COLO668 (cell line): ENCODE measurements at regions not wholly inside any gene's neighbourhood (a gene's known extent, or its start where the extent isn't known, plus 50 kb on each side); places are given as distances from the start of the nearest gene placed in this dataset.
"Not testable (repeated sequence)": the region's sequence is repeated elsewhere in the genome, so short reads cannot be mapped to it uniquely, and the experiment has no call there.

Source experiments
- DNase-seq: peaks from one replicate; lab custom pipeline; 2025; ENCODE audit not compliant: unreplicated experiment; lab: John Stamatoyannopoulos, UW

- DNase-seq, result no peak
Observed at GRCh38 chr2:125584732-125585131, 1071.2 kb upstream of the GYPC start.

DNA sequence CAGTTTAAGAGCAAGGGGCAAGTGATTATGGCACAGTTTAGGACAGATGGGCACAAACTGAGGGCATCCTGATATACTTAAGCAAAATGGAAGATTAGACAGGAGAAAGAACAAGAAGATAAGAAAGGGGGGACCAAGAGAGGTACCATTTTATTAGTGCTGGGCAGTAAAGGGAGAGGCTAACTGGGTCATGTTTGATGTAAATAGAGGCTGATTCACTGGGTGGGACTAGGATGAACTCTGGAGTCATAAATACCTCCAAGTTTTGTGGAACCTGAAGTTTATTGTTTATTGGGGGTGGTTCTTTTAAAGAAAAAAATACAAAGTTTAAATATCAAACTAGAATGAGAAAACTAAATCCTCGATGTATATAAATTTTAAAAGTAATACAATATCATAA is 1067.2 kb upstream of the GYPC start:
- no peak for DNase-seq

GRCh38 chr2:125591954-125592353 is 1064.0 kb upstream of the GYPC start:
- DNase-seq, result no peak

DNA sequence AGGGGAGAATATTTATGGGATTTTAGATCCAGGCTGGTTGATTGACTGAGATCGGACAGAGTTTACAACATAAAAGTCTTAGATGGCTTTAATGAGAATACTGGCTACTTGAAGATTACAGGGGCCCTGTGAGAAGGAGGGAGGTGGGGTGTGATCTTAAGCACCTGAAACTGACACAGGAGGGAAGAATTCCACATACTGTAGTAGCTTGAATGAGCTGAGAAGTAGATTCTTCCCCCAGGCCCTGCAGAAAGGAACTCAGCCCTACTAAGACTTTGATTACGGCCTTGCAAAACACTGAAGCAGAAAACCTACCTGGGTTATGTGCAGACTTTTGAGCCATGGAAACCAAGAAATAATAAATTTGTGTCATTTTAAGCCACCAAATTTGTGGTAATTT is 1062.9 kb upstream of the GYPC start:
- DNase-seq, result no peak

DNA sequence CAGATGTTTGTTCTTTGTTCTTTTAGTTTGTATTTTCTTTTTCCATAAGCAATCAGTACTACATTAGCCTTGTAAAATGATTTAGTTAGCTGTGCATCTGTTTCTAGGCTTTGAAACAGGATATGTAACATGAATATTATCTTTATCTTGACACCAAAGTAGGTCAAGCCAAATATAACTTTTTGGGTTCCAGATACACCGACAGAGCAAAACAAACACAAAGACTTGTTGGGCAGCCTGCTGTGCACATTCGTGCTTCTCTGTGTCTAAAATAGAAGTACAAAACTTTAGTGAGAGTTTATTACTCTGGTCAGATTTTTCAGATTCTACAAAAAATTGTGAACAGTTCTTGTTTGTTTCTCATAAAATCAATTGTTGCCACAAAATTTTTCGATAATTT is 1059.3 kb upstream of the GYPC start:
- no peak for DNase-seq

GRCh38 chr2:125615438-125615837 is 1040.5 kb upstream of the GYPC start:
- no peak for DNase-seq

DNA sequence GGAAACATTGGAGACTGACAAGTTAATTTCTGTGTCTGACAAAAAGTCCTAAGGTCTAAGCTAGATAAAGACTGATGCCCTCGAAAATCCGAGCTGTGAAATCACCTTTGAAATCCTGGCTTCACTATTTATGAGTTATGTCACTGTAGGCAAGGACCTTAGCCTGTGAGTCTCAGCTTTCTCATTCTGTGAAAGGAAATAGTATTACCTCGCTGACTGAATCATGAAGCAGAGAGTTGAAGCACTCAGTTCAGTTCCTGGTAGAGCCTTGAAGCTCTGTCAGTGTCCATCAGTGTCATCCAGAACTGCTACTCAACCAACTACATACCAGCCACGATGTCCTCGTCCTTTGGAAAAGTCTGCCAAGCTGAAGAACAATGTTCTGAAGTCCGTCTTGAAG is 1025.6 kb upstream of the GYPC start:
- no peak for DNase-seq

DNA sequence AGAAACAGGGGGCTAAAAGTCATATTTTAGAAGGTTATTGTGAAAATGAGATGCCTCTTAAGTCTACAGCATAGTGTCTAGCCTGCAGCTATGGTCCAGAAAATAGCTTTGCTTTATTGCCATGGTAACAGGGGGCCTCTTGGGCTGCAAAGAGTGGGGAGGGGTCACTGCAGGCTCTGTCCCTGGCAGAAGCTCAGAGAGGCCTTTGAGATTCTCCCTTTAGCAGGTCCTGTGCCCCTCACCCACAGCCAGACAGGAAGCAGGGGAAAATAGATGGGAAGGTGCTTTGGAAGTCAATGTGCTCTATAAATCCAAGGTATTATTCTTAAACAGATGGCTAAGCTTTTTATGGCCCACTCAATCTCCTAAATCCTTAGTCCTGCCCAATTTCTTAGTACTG is 1021.3 kb upstream of the GYPC start:
- no peak for DNase-seq

GRCh38 chr2:125638345-125638744 is 1017.6 kb upstream of the GYPC start:
- no peak for DNase-seq

- no peak for DNase-seq
Observed at GRCh38 chr2:125642032-125642431, 1013.9 kb upstream of the GYPC start.

GRCh38 chr2:125643128-125643527 is 1012.8 kb upstream of the GYPC start:
- no peak for DNase-seq

DNA sequence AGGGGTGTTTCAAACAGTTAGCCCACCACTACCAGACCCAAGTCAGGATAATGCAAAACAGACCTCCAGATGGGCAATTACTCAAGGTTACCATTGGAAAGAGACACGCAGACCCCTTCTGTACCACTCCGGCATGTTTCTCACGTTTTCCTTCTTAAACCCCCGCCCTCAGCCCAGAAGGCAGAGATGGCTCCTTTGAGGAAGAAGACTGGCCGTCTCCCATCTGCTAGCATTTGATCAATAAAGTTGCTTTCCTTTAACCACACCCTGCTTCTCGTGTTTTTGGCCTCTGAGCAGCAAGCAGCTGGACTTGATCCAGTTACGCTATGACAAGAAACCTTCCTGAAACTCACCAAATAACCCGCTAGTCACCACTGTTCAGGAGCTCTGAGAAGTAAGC is 1012.4 kb upstream of the GYPC start:
- no peak for DNase-seq

- DNase-seq, result no peak
Observed at GRCh38 chr2:125644257-125644656, 1011.7 kb upstream of the GYPC start.

GRCh38 chr2:125652280-125652679 is 1003.7 kb upstream of the GYPC start:
- DNase-seq, result no peak

DNA sequence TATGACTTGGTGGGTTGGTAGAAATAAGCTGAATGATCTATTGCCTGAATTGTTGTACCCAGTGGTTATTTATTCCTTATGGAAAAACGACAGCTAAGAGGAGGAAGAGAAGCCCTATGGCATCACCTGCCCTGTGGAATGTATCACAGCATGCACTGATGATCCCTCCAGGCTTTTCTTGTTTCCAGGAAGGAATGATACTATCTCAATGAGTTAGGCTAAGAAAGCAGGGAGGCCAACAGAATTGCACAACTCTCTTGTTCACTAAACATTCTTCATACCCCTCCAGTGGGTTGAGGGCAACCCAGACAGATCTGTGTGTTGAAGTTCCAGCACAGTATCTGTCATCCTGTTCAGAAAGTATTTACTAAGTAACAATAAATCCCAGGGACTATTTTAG is 1001.7 kb upstream of the GYPC start:
- no peak for DNase-seq

- DNase-seq, result no peak
Observed at GRCh38 chr2:125656190-125656589, 999.8 kb upstream of the GYPC start.

DNA sequence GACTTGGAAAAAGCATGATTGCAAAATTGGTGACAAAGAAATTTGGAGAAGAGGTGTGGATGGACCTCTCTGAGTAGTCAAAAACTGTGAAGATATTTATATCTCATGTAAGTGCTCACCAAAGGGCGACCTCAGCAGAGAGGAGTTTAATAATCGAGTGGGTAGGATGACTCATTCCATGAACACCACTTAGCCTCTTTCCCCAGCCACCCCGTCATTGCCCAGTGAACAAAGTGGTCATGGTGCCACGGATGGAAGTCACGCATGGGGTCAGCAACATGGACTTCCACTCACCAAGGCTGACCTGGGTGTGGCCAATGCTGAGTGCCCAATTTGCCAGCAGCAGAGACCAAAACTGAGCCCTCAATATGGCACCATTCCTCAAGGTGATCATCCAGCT is 997.4 kb upstream of the GYPC start:
- no peak for DNase-seq

GRCh38 chr2:125660369-125660768 is 995.6 kb upstream of the GYPC start:
- not testable (repeated sequence) for DNase-seq

DNA sequence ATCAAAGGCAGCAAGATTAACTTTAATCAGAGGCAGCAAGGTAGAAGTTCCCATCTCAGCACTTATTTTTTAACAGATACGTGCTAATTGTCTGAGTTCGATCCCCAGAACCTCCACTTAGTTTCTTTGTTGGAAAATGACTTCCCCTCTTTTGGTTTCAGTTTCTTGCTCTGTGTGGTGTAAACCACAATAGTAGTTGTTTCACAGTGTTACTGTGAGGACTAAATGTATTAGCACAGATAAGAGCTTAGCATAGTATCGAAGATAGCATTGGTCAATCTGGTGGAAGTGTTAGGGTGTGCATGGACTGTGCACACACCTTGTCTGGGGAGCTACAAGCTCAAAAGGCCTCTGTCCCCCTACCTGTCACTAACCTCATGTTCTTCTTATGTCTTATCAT is 988.3 kb upstream of the GYPC start:
- no peak for DNase-seq

- DNase-seq, result no peak
Observed at GRCh38 chr2:125679903-125680302, 976.1 kb upstream of the GYPC start.

DNA sequence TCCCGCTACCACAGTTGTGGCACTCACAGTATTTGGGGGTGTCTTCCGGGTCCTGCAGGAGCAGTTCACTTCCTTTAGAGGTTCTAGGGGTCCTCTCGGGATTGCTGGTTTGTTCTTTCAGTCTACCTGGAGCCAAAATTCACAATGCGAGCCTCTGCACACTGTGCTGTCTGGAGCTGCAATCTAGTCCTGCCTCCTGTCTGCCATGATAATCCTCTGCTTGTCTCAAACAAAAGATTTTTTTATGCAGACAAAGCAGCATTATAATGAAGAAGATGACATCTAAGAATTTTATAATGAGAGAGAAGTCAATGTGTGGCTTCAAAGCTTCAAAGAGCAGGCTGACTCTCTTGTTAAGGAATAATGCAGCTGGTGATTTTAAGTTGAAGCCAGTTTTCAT is 975.1 kb upstream of the GYPC start:
- no peak for DNase-seq

- no peak for DNase-seq
Observed at GRCh38 chr2:125681576-125681975, 974.4 kb upstream of the GYPC start.

DNA sequence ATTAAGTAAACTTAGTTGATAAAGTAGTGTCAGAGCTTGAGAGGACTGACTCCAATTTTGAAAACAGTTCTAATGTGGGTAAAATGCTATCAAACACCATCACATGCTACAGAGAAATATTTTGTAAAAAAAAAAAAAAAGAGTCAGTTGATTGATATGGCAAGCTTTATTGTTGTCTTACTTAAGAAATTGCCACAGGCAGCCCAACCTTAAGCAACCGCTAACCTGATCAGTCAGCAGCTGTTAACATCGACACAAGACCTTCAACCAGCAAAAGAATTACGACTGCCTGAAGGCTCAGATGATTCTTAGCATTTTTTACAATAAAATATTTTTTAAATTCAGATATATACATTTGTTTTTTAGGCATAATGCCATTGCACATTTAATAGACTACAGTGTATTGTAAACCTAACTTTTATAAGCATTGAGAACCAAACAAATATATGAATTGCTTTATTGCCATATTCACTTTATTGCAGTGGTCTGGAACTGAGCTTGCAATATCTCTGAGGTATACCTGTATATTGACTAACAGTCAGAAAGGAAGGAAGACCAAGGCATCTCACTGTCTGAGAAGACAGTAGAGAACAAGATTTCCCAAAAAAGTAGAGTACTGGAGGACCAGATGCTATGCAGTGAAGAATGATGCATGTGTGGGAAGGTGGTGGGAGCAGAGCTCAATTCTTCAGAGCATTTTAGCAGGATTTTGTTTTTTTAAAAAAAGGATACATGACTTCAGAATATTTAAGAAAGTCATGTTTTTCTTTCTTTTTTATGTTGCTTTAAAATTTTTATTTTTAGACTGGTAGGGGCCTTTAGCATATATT is 973.8 kb upstream of the GYPC start:
- DNase-seq, result no peak
